ENCODE measurements at regions not wholly inside any gene's neighbourhood (a gene's known extent, or its start where the extent isn't known, plus 50 kb on each side); places are given as distances from the start of the nearest gene placed in this dataset.
A peak's percentile ranks its signal among the peaks of the same experiment; 100 is the strongest.
"Not testable (repeated sequence)": the region's sequence is repeated elsewhere in the genome, so short reads cannot be mapped to it uniquely, and the experiment has no call there.

GRCh38 chr2:234363011-234363487 lies 133.8 kb downstream of the ARL4C start:
- Histone ChIP-seq H3K4me3 (no peak overlapping the region), H3K27ac (peak overlapping the region in 3 of 4 donors; percentile 17 to 64 (median 55)), H3K4me1 (peaks cover 19 to 74% (median 42%) of the 10 kb centered on the region in 3 donors), H3K36me3 (no peaks in the 10 kb centered on the region), H3K9me3 (peaks cover 0 to 4% (median 0%) of the 10 kb centered on the region in 3 donors), H3K27me3 (no peaks in the 10 kb centered on the region)
- no peak for DNase-seq
- TF ChIP-seq CTCF (IDR thresholded peaks at IDR 0.05) (no peak), POLR2A (IDR thresholded peaks at IDR 0.05) (no peak)
- intact Hi-C loops (cut with DNase I), result no loop called here
- WGBS, 2 donors, result 21 to 27% methylated on average over 4 of the region's 4 CpGs

DNA sequence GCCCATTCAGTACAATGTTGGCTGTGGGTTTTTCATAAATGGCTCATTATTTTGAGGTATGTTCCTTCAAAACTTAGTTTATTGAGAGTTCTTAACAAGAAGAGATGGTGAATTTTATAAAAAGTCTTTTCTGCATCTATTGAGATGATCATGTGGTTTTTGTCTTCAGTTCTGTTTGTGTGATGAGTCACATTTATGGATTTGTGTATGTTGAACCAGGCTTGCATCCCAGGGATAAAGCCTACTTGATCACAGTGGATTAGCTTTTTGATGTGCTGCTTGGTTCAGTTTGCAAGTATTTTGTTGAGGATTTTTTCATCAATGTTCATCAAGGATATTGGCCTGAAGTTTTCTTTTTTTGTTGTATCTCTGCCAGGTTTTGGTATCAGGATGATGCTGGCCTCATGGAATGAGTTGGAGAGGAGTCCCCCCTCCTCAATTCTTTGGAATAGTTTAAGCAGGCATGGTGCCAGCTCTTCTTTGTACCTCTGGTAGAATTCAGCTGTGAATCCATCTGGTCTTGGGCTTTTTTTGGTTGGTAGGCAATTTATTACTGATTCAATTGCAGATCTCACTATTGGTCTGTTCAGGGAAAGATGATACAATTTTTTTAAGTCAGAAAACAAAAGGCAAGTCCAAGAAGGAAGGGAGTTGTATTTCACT lies 136.4 kb downstream of the ARL4C start:
- H3K36me3 ChIP-seq; DNase-seq; H3K4me3 ChIP-seq; intact Hi-C loops (cut with DNase I); H3K27me3 ChIP-seq; H3K9me3 ChIP-seq: not testable (repeated sequence)
- Histone ChIP-seq H3K4me1 (peaks cover 10 to 48% (median 23%) of the 10 kb centered on the region in 3 donors), H3K27ac (peak overlapping the region in 2 of 4 donors; percentile 40 to 42)

- 81% methylated on average over 3 of the region's 3 CpGs; no CpG with 5 or more reads in 1 of the 2 donors for WGBS, 2 donors
- intact Hi-C loops (cut with DNase I), result no loop called here
- Histone ChIP-seq H3K4me3 (no peak overlapping the region), H3K36me3 (no peaks in the 10 kb centered on the region), H3K9me3 (peaks cover 0 to 6% (median 4%) of the 10 kb centered on the region in 3 donors), H3K27me3 (no peaks in the 10 kb centered on the region), H3K4me1 (peaks cover 10 to 30% (median 17%) of the 10 kb centered on the region in 3 donors), H3K27ac (no peak overlapping the region)
- DNase-seq, result no peak
- TF ChIP-seq POLR2A (IDR thresholded peaks at IDR 0.05) (no peak), CTCF (IDR thresholded peaks at IDR 0.05) (no peak)
These were observed 139.2 kb downstream of the ARL4C start for GRCh38 chr2:234357666-234358065.

DNA sequence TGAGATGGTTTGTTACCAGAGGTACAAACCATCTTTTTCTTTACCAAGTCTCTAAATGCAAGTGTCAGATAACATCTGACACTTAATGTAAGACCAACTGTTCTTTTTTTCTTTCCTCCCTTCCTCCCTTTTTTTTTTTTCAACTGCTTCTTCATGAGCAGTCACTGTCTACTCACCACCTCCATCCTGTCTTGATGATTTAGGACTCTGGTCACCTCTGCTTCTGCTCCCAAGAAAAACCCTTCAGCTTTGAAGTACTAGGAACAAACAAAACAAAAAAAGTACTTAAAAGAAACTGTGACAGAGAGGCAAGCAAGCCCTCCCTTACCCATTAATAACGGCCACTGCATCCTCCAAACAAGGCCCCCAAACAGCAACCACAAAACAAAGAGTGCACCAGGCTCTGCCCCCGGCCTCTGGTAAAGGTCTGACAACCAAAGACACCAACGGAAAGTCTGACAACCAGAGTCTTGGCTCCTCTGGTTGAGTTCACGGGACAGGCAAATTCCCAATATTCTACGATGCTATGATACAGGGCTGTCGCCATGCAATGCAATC lies 141.0 kb downstream of the ARL4C start:
- Histone ChIP-seq H3K4me3 (no peak overlapping the region), H3K27ac (no peak overlapping the region), H3K9me3 (peaks cover 0 to 13% (median 4%) of the 10 kb centered on the region in 3 donors), H3K27me3 (no peaks in the 10 kb centered on the region), H3K36me3 (no peaks in the 10 kb centered on the region), H3K4me1 (peaks cover 1 to 12% (median 3%) of the 10 kb centered on the region in 3 donors)
- TF ChIP-seq POLR2A (IDR thresholded peaks at IDR 0.05) (no peak), CTCF (IDR thresholded peaks at IDR 0.05) (no peak)
- no peak for DNase-seq
- intact Hi-C loops (cut with DNase I), result no loop called here
- WGBS, 2 donors, result 53 to 77% methylated on average over 6 of the region's 6 CpGs

- no peak for DNase-seq
- Histone ChIP-seq H3K4me3 (no peak overlapping the region), H3K9me3 (peaks cover 0 to 13% (median 4%) of the 10 kb centered on the region in 3 donors), H3K36me3 (no peaks in the 10 kb centered on the region), H3K4me1 (peaks cover 0 to 5% (median 0%) of the 10 kb centered on the region in 3 donors), H3K27me3 (no peaks in the 10 kb centered on the region), H3K27ac (no peak overlapping the region)
- WGBS, 2 donors, result 36 to 67% methylated on average over 7 to 12 of the region's 12 CpGs
- TF ChIP-seq CTCF (IDR thresholded peaks at IDR 0.05) (no peak), POLR2A (IDR thresholded peaks at IDR 0.05) (no peak)
- intact Hi-C loops (cut with DNase I), result no loop called here
These were observed 141.7 kb downstream of the ARL4C start for GRCh38 chr2:234355021-234355720.
